IMR-90 (cell line): ENCODE measurements at regions not wholly inside any gene's neighbourhood (a gene's known extent, or its start where the extent isn't known, plus 50 kb on each side); places are given as distances from the start of the nearest gene placed in this dataset.

ENCODE experiments used
- ATAC-seq: fragments of 200-7000 bp; cut with Tn5 transposase; 2 replicates; pipeline ENCODE4 v1.9.1; 2020; ENCODE audit warnings: low read depth, mild to moderate bottlenecking, moderate library complexity
- BruUV-seq: library from RNA; stranded (reverse); fragments of 400-500 nt; replicated peaks from 2 replicates; lab custom pipeline; 2021; lab: Mats Ljungman, UMichigan
- CTCF ChIA-PET: fragments of 300-600 bp; formaldehyde crosslinking; extraction: SDS; loops from one replicate; lab custom pipeline; 2021; ENCODE audit warnings: antibody characterized with exemption; lab: Yijun Ruan, JAX
- POLR2A ChIA-PET: fragments of 300-600 bp; sonication (Branson Sonifier 250); formaldehyde crosslinking; loops from one replicate; lab custom pipeline; 2022; ENCODE audit warnings: antibody characterized with exemption; ENCODE audit not compliant: unreplicated experiment; lab: Charles Lee
- DNase-seq: peaks from one replicate; pipeline ENCODE4 v3.0.0; 2013
- H2AFZ ChIP-seq: replicated peaks from 2 replicates; pipeline ENCODE3; 2013; ENCODE audit warnings: low read length, mild to moderate bottlenecking; ENCODE audit not compliant: poor library complexity
- H2AK5ac ChIP-seq: 2 replicates; pipeline ENCODE4 v1.6.1; 2013; ENCODE audit warnings: low read depth, low read length, inconsistent platforms
- H2AK9ac ChIP-seq: replicated peaks from 2 replicates; pipeline ENCODE3; 2013; ENCODE audit warnings: mild to moderate bottlenecking, low read depth, low read length, moderate library complexity; ENCODE audit not compliant: poor library complexity
- H2BK120ac ChIP-seq: 2 replicates; pipeline ENCODE4 v1.6.1; 2013; ENCODE audit warnings: low read depth, low read length, inconsistent platforms
- H2BK15ac ChIP-seq: 3 replicates; pipeline ENCODE4 v1.6.1; 2013; ENCODE audit warnings: low read depth, low read length, inconsistent platforms
- H2BK20ac ChIP-seq: 2 replicates; pipeline ENCODE4 v1.6.1; 2013; ENCODE audit warnings: low read depth, mild to moderate bottlenecking, inconsistent platforms, low read length, moderate library complexity
- H2BK5ac ChIP-seq: 2 replicates; pipeline ENCODE4 v1.6.1; 2013; ENCODE audit warnings: mild to moderate bottlenecking, low read depth, low read length, inconsistent platforms; ENCODE audit not compliant: poor library complexity, severe bottlenecking
- H3K14ac ChIP-seq: replicated peaks from 2 replicates; pipeline ENCODE4 v1.6.1; 2013; ENCODE audit warnings: low read depth, low read length, inconsistent platforms
- H3K18ac ChIP-seq: 2 replicates; pipeline ENCODE4 v1.6.1; 2013; ENCODE audit warnings: low read depth, low read length, control low read depth
- H3K23ac ChIP-seq: 2 replicates; pipeline ENCODE4 v1.6.1; 2013; ENCODE audit warnings: low read depth, low read length, inconsistent platforms
- H3K27ac ChIP-seq: 2 replicates; pipeline ENCODE4 v1.5.1; 2013; ENCODE audit warnings: mild to moderate bottlenecking, control low read depth, low read length; ENCODE audit not compliant: insufficient read depth
- H3K27me3 ChIP-seq: 2 replicates; pipeline ENCODE4 v1.6.1; 2013; ENCODE audit warnings: low read length; ENCODE audit not compliant: control insufficient read depth, insufficient read depth
- H3K36me3 ChIP-seq: 2 replicates; pipeline ENCODE4 v1.6.1; 2013; ENCODE audit warnings: low read length, mixed read lengths; ENCODE audit not compliant: control insufficient read depth, insufficient read depth
- H3K4ac ChIP-seq: 2 replicates; pipeline ENCODE4 v1.6.1; 2013; ENCODE audit warnings: low read depth, low read length, inconsistent platforms
- H3K4me1 ChIP-seq: 2 replicates; pipeline ENCODE4 v1.6.1; 2013; ENCODE audit warnings: low read length, mixed read lengths; ENCODE audit not compliant: control insufficient read depth, insufficient read depth
- H3K4me2 ChIP-seq: 2 replicates; pipeline ENCODE4 v1.6.1; 2013; ENCODE audit warnings: low read depth, mild to moderate bottlenecking, control low read depth, low read length, moderate library complexity
- H3K4me3 ChIP-seq: 2 replicates; pipeline ENCODE4 v1.5.1; 2013; ENCODE audit warnings: low read depth, mild to moderate bottlenecking, control low read depth, low read length, moderate library complexity; ENCODE audit not compliant: insufficient read depth
- H3K56ac ChIP-seq: 2 replicates; pipeline ENCODE4 v1.6.1; 2013; ENCODE audit warnings: low read length, inconsistent platforms; ENCODE audit not compliant: insufficient read depth; ENCODE audit errors: extremely low read depth
- H3K79me1 ChIP-seq, 2 experiments: 2 replicates each; pipeline ENCODE4 v1.6.1; 2013; ENCODE audit warnings: low read length in 2 of 2, inconsistent platforms in 1 of 2, low read depth in 1 of 2
- H3K9ac ChIP-seq: 2 replicates; pipeline ENCODE4 v1.6.1; 2013; ENCODE audit warnings: low read depth, low read length, control low read depth
- H3K9me1 ChIP-seq: 2 replicates; pipeline ENCODE4 v1.6.1; 2013; ENCODE audit warnings: low read length, inconsistent platforms; ENCODE audit not compliant: insufficient read depth
- H3K9me3 ChIP-seq: 2 replicates; pipeline ENCODE4 v1.6.1; 2013; ENCODE audit warnings: low read length; ENCODE audit not compliant: control insufficient read depth, insufficient read depth
- H4K20me1 ChIP-seq: 2 replicates; pipeline ENCODE4 v1.6.1; 2013; ENCODE audit warnings: low read length, inconsistent platforms; ENCODE audit not compliant: insufficient read depth
- H4K5ac ChIP-seq: 2 replicates; pipeline ENCODE4 v1.6.1; 2013; ENCODE audit warnings: mild to moderate bottlenecking, low read depth, low read length, control low read depth
- H4K8ac ChIP-seq, 2 experiments: 2 replicates each; pipeline ENCODE4 v1.6.1; 2013; ENCODE audit warnings: low read depth in 2 of 2, low read length in 2 of 2, control low read depth in 1 of 2, inconsistent platforms in 1 of 2
- H4K91ac ChIP-seq: 2 replicates; pipeline ENCODE4 v1.6.1; 2013; ENCODE audit warnings: low read depth, low read length, inconsistent platforms; ENCODE audit not compliant: insufficient read depth
- BHLHE40 ChIP-seq: fragments of 150-350 bp; IDR thresholded peaks from 2 replicates; pipeline ENCODE4 v1.6.1; 2016; ENCODE audit warnings: mild to moderate bottlenecking, low read depth, low read length
- CEBPB ChIP-seq: IDR thresholded peaks from 2 replicates; pipeline ENCODE4 v1.6.1; 2012; ENCODE audit warnings: low read depth, low read length, improper control_type of control experiment
- CHD1 ChIP-seq: IDR thresholded peaks from 2 replicates; pipeline ENCODE4 v1.6.1; 2012; ENCODE audit warnings: low read depth, low read length, improper control_type of control experiment
- CTCF ChIP-seq: conservative IDR thresholded peaks from 2 replicates; pipeline ENCODE4 v1.5.1; 2012; ENCODE audit warnings: mild to moderate bottlenecking, low read depth, low read length, improper control_type of control experiment
- FOS ChIP-seq: fragments of 150-350 bp; IDR thresholded peaks from 2 replicates; pipeline ENCODE4 v1.6.1; 2016; ENCODE audit warnings: low read depth, low read length
- MAFK ChIP-seq: IDR thresholded peaks from 2 replicates; pipeline ENCODE4 v1.6.1; 2012; ENCODE audit warnings: low read depth, low read length, improper control_type of control experiment
- MAZ ChIP-seq: IDR thresholded peaks from 2 replicates; pipeline ENCODE4 v1.6.1; 2012; ENCODE audit warnings: low read depth, mild to moderate bottlenecking, low read length, improper control_type of control experiment, moderate library complexity, borderline replicate concordance
- MXI1 ChIP-seq: IDR thresholded peaks from 2 replicates; pipeline ENCODE4 v1.6.1; 2012; ENCODE audit warnings: low read depth, mild to moderate bottlenecking, low read length, moderate library complexity, borderline replicate concordance
- NFE2L2 ChIP-seq: fragments of 150-350 bp; IDR thresholded peaks from 2 replicates; pipeline ENCODE4 v1.6.1; 2016; ENCODE audit warnings: low read depth, mild to moderate bottlenecking, low read length
- POLR2A ChIP-seq: IDR thresholded peaks from 2 replicates; pipeline ENCODE4 v1.6.1; 2012; ENCODE audit warnings: mild to moderate bottlenecking, low read depth, low read length
- RAD21 ChIP-seq: IDR thresholded peaks from 2 replicates; pipeline ENCODE4 v1.6.1; 2012; ENCODE audit warnings: low read length, improper control_type of control experiment
- RCOR1 ChIP-seq: IDR thresholded peaks from 2 replicates; pipeline ENCODE4 v1.6.1; 2012; ENCODE audit warnings: mild to moderate bottlenecking, low read length, improper control_type of control experiment; ENCODE audit not compliant: insufficient replicate concordance
- RFX5 ChIP-seq: IDR thresholded peaks from 2 replicates; pipeline ENCODE4 v1.8.0; 2012; ENCODE audit warnings: low read depth, mild to moderate bottlenecking, low read length, moderate library complexity
- SMC3 ChIP-seq: fragments of 150-350 bp; IDR thresholded peaks from 2 replicates; pipeline ENCODE4 v1.6.1; 2016; ENCODE audit warnings: low read depth, mild to moderate bottlenecking, antibody characterized with exemption, low read length, moderate library complexity
- USF2 ChIP-seq: fragments of 150-350 bp; IDR thresholded peaks from 2 replicates; pipeline ENCODE4 v1.6.1; 2017; ENCODE audit warnings: mild to moderate bottlenecking, antibody characterized with exemption, low read length, low read depth
- WGBS, 2 experiments: methylation state at CpG; one replicate each; pipeline versions ENCODE4 v1.1.5 to v1.1.7; 2013; ENCODE audit warnings: missing lambda C conversion rate in 2 of 2; ENCODE audit not compliant: insufficient read length in 1 of 2; ENCODE audit errors: extremely low coverage in 2 of 2; 5-methylcytosine and 5-hydroxymethylcytosine counted together
- dilution Hi-C: fragments of 300-500 bp; cut with HindIII; formaldehyde crosslinking; loops from one replicate; pipeline ENCODE4 v1.14.3; 2018; ENCODE audit warnings: low sequenced_read_pairs; ENCODE audit not compliant: unreplicated experiment
- in situ Hi-C: fragments of 300-500 bp; cut with MboI; formaldehyde crosslinking; loops from 3 replicates; pipeline ENCODE4 v1.14.3; 2019; ENCODE audit warnings: low sequenced_read_pairs, inconsistent platforms, mixed read lengths
- intact Hi-C: fragments of 100-400 bp; cut with micrococcal nuclease; formaldehyde crosslinking; loops from 2 replicates; pipeline ENCODE4 v1.10.0; 2022

GRCh38 chr6:67133973-67134372 lies 1426.9 kb upstream of the EYS start:
- Histone ChIP-seq H4K91ac (no peak overlapping the region), H3K9me1 (no peaks in the 10 kb centered on the region), H2AK5ac (no peak overlapping the region), H3K36me3 (no peaks in the 10 kb centered on the region), H3K56ac (no peak overlapping the region), H3K9me3 (peaks cover 7% of the 10 kb centered on the region), H3K27ac (no peak overlapping the region), H2AFZ (no peak overlapping the region), H3K14ac (no peak overlapping the region), H3K4ac (no peak overlapping the region), H3K4me2 (no peak overlapping the region), H3K79me1 (no peaks in the 10 kb centered on the region), H2BK120ac (no peak overlapping the region), H2BK5ac (no peak overlapping the region), H3K27me3 (no peaks in the 10 kb centered on the region), H2BK15ac (no peak overlapping the region), H4K5ac (no peak overlapping the region), H3K9ac (no peak overlapping the region), H3K18ac (no peak overlapping the region), H4K20me1 (no peaks in the 10 kb centered on the region), H3K23ac (no peak overlapping the region), H2BK20ac (no peak overlapping the region), H3K4me1 (no peaks in the 10 kb centered on the region), H2AK9ac (no peak overlapping the region), H3K4me3 (no peak overlapping the region), H4K8ac (no peak overlapping the region)
- ChIA-PET POLR2A (no interaction called here), CTCF (no interaction called here)
- TF ChIP-seq RFX5 = no peak
- TF ChIP-seq RCOR1 = no peak
- TF ChIP-seq CHD1 = no peak
- TF ChIP-seq CEBPB = no peak
- no peak for TF ChIP-seq BHLHE40
- no peak for TF ChIP-seq SMC3
- no peak for TF ChIP-seq RAD21
- no peak for TF ChIP-seq CTCF
- TF ChIP-seq FOS = no peak
- TF ChIP-seq MAZ = no peak
- TF ChIP-seq POLR2A = no peak
- no peak for TF ChIP-seq MAFK
- no peak for TF ChIP-seq MXI1
- TF ChIP-seq USF2 = no peak
- TF ChIP-seq NFE2L2 = no peak
- no TSS peak for BruUV-seq
- no CpG with 5 or more reads among the region's 5 CpGs for WGBS, 2 experiments
- no peak for ATAC-seq
- in situ Hi-C loops = no loop called here
- intact Hi-C loops = no loop called here
- dilution Hi-C loops = no loop called here
- no peak for DNase-seq
